ENCODE measurements at regions not wholly inside any gene's neighbourhood (a gene's known extent, or its start where the extent isn't known, plus 50 kb on each side); places are given as distances from the start of the nearest gene placed in this dataset.

DNA sequence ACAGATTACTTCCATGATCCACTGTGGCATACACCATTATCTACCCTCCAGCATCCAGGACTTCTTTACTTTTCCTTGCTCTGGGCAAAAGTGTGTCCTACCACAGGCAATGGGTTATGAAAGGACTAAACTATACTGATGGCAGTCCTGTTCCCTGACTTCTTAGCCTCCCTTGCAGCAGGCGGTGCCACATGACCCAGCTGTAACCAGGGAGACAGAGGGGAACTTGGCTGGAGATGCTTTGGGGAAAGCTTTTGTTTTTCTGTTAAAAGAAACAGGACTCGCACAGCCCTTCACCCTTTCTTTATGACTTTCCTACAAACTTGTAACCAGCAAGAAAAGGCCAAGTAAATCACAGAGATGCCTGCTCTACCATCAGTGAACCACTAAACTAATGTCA, 394.4 kb downstream of the PCNX1 start:
- intact Hi-C loops (cut with DNase I; ENCODE audit: low total_unique reads), result no loop called here
- Histone ChIP-seq H3K4me1 (no peaks in the 10 kb centered on the region), H3K27me3 (no peaks in the 10 kb centered on the region), H3K27ac (no peak overlapping the region), H3K36me3 (peaks cover 0 to 7% (median 0%) of the 10 kb centered on the region in 4 donors), H3K9me3 (peaks cover 0 to 16% (median 10%) of the 10 kb centered on the region in 4 donors), H3K4me3 (no peak overlapping the region)
- DNase-seq, result no peak
- TF ChIP-seq POLR2A (IDR thresholded peaks at IDR 0.05), result no peak
- no peak for TF ChIP-seq POLR2AphosphoS5 (IDR thresholded peaks at IDR 0.05)
- TF ChIP-seq EP300 (IDR thresholded peaks at IDR 0.05), result no peak
- TF ChIP-seq, protein P1, sequence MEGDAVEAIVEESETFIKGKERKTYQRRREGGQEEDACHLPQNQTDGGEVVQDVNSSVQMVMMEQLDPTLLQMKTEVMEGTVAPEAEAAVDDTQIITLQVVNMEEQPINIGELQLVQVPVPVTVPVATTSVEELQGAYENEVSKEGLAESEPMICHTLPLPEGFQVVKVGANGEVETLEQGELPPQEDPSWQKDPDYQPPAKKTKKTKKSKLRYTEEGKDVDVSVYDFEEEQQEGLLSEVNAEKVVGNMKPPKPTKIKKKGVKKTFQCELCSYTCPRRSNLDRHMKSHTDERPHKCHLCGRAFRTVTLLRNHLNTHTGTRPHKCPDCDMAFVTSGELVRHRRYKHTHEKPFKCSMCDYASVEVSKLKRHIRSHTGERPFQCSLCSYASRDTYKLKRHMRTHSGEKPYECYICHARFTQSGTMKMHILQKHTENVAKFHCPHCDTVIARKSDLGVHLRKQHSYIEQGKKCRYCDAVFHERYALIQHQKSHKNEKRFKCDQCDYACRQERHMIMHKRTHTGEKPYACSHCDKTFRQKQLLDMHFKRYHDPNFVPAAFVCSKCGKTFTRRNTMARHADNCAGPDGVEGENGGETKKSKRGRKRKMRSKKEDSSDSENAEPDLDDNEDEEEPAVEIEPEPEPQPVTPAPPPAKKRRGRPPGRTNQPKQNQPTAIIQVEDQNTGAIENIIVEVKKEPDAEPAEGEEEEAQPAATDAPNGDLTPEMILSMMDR (IDR thresholded peaks at IDR 0.05), result no peak
- WGBS, 5 donors, result 84 to 94% (median 92%) methylated on average over 2 of the region's 2 CpGs

DNA sequence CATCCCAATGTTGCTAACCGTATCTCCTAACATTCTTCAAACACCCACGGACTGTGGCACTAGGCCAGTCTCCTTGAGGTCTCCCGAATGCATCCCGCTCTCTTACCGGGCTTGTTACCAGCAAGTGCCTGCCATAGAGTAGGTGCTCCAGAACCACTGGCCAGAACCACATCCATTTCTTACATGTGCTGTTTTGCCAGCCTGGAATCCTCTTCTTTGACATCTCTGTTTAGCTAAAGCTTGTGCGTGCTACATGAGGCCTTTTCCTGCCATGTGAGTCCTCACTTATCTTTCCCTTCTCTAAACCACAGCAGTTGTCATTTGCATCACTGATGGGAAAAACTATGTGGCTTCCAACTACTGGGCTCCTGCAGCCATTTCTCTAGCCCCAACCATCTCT, 397.4 kb downstream of the PCNX1 start:
- Histone ChIP-seq H3K27me3 (no peaks in the 10 kb centered on the region), H3K4me3 (no peak overlapping the region), H3K27ac (no peak overlapping the region), H3K36me3 (peaks cover 0 to 7% (median 0%) of the 10 kb centered on the region in 4 donors), H3K9me3 (peaks cover 0 to 16% (median 10%) of the 10 kb centered on the region in 4 donors), H3K4me1 (no peaks in the 10 kb centered on the region)
- 83 to 96% (median 87%) methylated on average over 6 of the region's 6 CpGs for WGBS, 5 donors
- intact Hi-C loops (cut with DNase I; ENCODE audit: low total_unique reads), result no loop called here
- TF ChIP-seq EP300 (IDR thresholded peaks at IDR 0.05), result no peak
- TF ChIP-seq POLR2AphosphoS5 (IDR thresholded peaks at IDR 0.05), result no peak
- no peak for TF ChIP-seq POLR2A (IDR thresholded peaks at IDR 0.05)
- TF ChIP-seq, protein P1 (IDR thresholded peaks at IDR 0.05), result no peak
- no peak for DNase-seq

DNA sequence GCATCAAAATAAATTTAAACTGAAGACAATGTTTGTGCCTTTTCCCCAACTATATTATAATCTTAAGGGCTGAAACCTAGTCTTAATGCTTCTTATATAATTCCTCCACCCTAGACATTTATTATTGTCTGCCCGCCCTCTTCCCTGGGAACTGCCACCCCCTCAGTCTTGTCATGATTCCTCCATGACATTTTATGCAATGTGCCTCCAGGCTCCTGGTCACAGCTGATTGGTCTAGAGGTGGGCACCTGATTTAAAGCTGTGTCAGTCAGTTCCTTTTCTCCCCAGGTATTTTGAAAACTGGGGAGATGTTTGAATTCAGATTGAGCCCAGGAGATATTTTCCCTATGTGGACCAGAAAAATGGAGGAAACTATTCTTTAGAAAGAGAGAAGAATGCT, 401.4 kb downstream of the PCNX1 start:
- no peak overlapping the region for H3K4me3 ChIP-seq
- 93 to 100% (median 94%) methylated on average over 1 of the region's 1 CpG for WGBS, 5 donors

DNA sequence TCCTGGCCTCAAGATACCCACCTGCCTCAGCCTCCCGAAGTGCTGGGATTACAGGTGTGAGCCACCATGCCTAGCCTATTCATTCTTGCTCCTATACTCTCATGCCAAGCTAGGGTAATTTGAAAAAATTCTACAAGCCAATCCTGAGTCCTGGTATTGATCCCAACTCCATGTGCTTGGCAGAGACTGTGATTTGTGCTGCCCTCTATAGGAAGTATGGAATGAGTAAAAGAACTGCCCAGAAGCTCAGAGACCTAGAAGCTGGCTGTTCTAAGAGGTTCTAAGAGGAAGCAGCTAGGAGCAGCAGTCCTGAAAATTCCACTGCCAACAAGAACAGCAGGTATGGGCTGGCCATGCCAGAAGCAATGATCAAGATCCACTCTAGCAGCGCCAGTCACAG, 402.5 kb downstream of the PCNX1 start:
- Histone ChIP-seq H3K27me3 (no peaks in the 10 kb centered on the region), H3K27ac (no peak overlapping the region), H3K9me3 (peaks cover 0 to 10% (median 6%) of the 10 kb centered on the region in 4 donors), H3K36me3 (peaks cover 0 to 4% (median 0%) of the 10 kb centered on the region in 4 donors), H3K4me1 (no peaks in the 10 kb centered on the region), H3K4me3 (no peak overlapping the region)
- intact Hi-C loops (cut with DNase I; ENCODE audit: low total_unique reads), result no loop called here
- TF ChIP-seq POLR2A (IDR thresholded peaks at IDR 0.05) (no peak), EP300 (IDR thresholded peaks at IDR 0.05) (no peak), POLR2AphosphoS5 (IDR thresholded peaks at IDR 0.05) (no peak)
- TF ChIP-seq, protein P1 (IDR thresholded peaks at IDR 0.05), result no peak
- no peak for DNase-seq
- 77 to 95% (median 88%) methylated on average over 2 of the region's 2 CpGs for WGBS, 5 donors

More for the DNA sequence above, 401.4 kb downstream of the PCNX1 start:
- no peak for DNase-seq
- H3K36me3 ChIP-seq, result peaks cover 0 to 7% (median 0%) of the 10 kb centered on the region in 4 donors
- H3K4me1 ChIP-seq, result no peaks in the 10 kb centered on the region
- intact Hi-C loops (cut with DNase I; ENCODE audit: low total_unique reads), result no loop called here
- no peaks in the 10 kb centered on the region for H3K27me3 ChIP-seq
- TF ChIP-seq, protein P1 (IDR thresholded peaks at IDR 0.05), result no peak
- no peak for TF ChIP-seq EP300 (IDR thresholded peaks at IDR 0.05)
- TF ChIP-seq POLR2AphosphoS5 (IDR thresholded peaks at IDR 0.05), result no peak
- no peak for TF ChIP-seq POLR2A (IDR thresholded peaks at IDR 0.05)
- H3K27ac ChIP-seq, result no peak overlapping the region
- peaks cover 0 to 16% (median 10%) of the 10 kb centered on the region in 4 donors for H3K9me3 ChIP-seq

Measured in stomach (tissue), 8 donors.